Ishikawa (cell line): ENCODE measurements at regions not wholly inside any gene's neighbourhood (a gene's known extent, or its start where the extent isn't known, plus 50 kb on each side); places are given as distances from the start of the nearest gene placed in this dataset.

Source experiments
- CREB1 ChIP-seq: IDR thresholded peaks from 2 replicates; pipeline ENCODE4 v1.6.1; 2012; ENCODE audit warnings: low read depth
- EGR1 ChIP-seq: IDR thresholded peaks from 2 replicates; pipeline ENCODE4 v1.6.1; 2012
- EP300 ChIP-seq: IDR thresholded peaks from 2 replicates; pipeline ENCODE4 v1.6.1; 2012; ENCODE audit warnings: borderline replicate concordance
- NFIC ChIP-seq: IDR thresholded peaks from 2 replicates; pipeline ENCODE4 v1.6.1; 2012
- RAD21 ChIP-seq: IDR thresholded peaks from 2 replicates; pipeline ENCODE4 v1.6.1; 2012; ENCODE audit warnings: low read depth
- TEAD4 ChIP-seq: IDR thresholded peaks from 2 replicates; pipeline ENCODE4 v1.6.1; 2012
- YY1 ChIP-seq: IDR thresholded peaks from 2 replicates; pipeline ENCODE4 v1.6.1; 2012; ENCODE audit warnings: low read depth
- TF ChIP-seq, protein P1 (sequence below): IDR thresholded peaks from 2 replicates; pipeline ENCODE4 v1.6.1; 2012
- TF ChIP-seq, protein P2 (sequence below): IDR thresholded peaks from 2 replicates; pipeline ENCODE4 v1.6.1; 2012; ENCODE audit warnings: low read depth, mild to moderate bottlenecking

DNA sequence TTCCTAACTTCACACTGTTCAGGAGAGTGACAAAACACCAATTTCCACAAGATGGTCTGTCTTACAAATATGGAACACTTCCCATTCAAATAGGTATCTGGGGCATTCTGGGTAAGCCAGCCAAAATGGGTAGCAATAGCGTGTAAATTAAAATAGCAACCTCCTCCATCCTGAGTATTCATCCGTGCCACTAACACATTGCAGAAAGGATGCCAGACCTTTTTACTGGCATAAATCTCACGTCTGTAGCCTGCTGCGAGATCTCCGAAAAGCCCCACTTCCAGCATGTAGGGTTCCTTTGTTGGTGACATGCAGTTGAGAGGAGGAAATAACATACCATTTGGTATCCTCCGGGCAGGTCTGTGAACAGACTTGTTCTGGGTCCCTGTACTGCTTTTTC, 52.7 kb upstream of the RAI2 start:
- TF ChIP-seq NFIC (no peak), RAD21 (no peak), CREB1 (no peak), TEAD4 (no peak), EGR1 (no peak), YY1 (no peak), EP300 (no peak)
- TF ChIP-seq, protein P1, sequence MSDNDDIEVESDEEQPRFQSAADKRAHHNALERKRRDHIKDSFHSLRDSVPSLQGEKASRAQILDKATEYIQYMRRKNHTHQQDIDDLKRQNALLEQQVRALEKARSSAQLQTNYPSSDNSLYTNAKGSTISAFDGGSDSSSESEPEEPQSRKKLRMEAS = no peak
- TF ChIP-seq, protein P2, sequence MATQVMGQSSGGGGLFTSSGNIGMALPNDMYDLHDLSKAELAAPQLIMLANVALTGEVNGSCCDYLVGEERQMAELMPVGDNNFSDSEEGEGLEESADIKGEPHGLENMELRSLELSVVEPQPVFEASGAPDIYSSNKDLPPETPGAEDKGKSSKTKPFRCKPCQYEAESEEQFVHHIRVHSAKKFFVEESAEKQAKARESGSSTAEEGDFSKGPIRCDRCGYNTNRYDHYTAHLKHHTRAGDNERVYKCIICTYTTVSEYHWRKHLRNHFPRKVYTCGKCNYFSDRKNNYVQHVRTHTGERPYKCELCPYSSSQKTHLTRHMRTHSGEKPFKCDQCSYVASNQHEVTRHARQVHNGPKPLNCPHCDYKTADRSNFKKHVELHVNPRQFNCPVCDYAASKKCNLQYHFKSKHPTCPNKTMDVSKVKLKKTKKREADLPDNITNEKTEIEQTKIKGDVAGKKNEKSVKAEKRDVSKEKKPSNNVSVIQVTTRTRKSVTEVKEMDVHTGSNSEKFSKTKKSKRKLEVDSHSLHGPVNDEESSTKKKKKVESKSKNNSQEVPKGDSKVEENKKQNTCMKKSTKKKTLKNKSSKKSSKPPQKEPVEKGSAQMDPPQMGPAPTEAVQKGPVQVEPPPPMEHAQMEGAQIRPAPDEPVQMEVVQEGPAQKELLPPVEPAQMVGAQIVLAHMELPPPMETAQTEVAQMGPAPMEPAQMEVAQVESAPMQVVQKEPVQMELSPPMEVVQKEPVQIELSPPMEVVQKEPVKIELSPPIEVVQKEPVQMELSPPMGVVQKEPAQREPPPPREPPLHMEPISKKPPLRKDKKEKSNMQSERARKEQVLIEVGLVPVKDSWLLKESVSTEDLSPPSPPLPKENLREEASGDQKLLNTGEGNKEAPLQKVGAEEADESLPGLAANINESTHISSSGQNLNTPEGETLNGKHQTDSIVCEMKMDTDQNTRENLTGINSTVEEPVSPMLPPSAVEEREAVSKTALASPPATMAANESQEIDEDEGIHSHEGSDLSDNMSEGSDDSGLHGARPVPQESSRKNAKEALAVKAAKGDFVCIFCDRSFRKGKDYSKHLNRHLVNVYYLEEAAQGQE = no peak
